KBM-7 (cell line): ENCODE measurements at regions not wholly inside any gene's neighbourhood (a gene's known extent, or its start where the extent isn't known, plus 50 kb on each side); places are given as distances from the start of the nearest gene placed in this dataset.
A peak's percentile ranks its signal among the peaks of the same experiment; 100 is the strongest.

Experiments used
- DNase-seq: peaks from one replicate; pipeline ENCODE4 v3.0.0-alpha.2; 2015
- in situ Hi-C: fragments of 300-500 bp; cut with MboI; formaldehyde crosslinking; loops from 2 replicates; pipeline ENCODE4 v1.14.3; 2020; ENCODE audit warnings: low sequenced_read_pairs, low pct_unique_long_range_greater_than_20kb, mixed read lengths

DNA sequence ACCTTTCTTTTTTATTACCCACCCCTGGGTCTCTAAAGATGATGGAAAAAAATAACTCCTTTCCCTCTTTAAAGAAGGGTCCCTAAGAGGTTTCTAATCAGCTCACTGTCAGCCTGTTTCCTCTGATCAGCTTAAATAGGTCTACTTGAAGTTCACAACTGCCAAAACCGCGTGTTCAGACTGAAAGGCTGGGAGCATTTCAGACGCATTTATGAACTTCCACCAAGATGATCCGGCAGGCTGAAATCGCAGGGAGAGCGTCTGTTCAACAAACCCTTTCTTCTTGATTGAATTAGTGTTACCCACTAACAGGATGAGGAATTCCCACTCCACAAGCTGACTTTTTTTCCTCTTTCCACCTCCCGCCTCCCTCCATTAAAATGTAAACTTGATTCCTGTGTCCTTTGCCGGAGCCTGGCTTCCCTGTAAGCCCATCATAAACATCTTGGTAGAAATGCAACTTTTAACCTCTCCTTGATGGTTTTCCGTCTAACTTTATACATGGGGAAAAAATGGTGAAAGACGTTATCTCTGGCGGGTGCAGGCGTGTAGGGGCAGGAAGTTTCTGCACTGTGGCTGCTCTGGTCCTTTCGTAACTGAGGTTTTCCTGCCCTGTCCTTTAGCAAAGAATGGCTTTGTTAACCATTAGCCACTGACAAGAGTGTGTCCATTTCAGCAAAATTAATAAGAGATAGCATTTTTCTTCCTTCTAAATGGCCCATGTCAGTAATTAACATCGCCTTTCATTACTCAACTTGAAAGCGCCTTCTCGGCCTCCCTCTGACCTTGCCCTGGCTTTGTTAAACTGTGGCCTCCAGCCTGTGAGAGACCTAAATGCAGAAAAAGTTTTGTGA is 130.7 kb downstream of the BAMBI start:
- DNase-seq, result no peak
- in situ Hi-C loops, result no loop called here

DNA sequence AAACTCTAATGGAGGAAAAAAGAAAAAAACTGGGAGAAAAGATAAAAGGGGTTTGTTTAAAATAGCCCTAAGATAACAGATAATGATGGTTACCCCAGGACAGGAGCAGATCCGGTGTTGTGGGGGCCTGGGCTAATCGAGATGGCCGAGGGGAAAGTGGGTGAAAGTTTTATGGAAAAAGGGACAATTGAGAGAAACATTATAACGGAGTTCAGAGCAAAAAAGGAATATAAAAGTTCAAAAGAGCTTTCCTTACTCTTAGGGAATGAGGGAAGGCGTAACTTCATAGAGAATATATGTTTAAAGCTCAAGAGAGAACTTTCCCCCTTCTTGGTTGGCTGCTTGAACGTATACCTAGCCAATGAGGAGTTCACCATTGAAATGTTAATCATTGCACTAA is 131.4 kb downstream of the BAMBI start:
- no peak for DNase-seq
- in situ Hi-C loops, result no loop called here

DNA sequence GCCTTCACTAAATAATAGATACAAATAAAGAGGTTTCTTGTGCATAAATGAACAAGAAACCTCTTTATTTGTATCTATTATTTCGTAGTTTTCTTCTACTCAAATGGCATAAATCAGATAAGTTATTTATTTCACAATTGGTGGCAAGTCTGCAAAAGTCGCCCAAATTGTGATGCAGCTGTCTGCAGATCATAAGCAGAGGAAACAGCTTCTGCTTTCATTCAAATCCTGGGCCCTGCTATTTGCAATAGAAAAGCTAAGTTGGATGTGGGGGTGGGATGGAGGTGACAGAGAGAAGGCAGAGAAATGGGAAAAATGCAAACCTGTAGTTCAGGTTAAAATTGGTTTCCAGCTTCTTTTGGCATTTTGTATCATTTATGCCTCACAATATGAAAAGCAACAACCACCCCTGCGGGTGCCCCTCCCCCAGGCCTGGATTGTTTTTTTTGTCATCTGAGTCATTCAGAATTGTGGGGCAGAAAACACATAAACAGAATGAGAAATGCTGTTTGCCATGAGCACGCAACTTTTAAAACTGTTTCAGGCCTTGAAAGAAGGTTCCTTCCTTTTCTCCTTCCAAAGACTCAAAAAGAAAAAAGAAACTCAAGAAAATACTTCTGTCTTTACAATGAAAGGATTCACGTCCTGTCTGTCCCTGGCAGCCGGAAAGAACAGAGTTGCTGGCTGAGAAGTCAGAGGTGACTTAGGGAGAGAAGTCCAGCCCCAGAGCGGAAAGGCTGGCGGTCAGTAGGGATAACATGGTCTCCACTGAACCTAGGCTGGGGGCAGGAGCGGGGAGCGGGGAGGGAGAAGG is 132.9 kb downstream of the BAMBI start:
- DNase-seq, result peak; percentile 32
- in situ Hi-C loops, result no loop called here

DNA sequence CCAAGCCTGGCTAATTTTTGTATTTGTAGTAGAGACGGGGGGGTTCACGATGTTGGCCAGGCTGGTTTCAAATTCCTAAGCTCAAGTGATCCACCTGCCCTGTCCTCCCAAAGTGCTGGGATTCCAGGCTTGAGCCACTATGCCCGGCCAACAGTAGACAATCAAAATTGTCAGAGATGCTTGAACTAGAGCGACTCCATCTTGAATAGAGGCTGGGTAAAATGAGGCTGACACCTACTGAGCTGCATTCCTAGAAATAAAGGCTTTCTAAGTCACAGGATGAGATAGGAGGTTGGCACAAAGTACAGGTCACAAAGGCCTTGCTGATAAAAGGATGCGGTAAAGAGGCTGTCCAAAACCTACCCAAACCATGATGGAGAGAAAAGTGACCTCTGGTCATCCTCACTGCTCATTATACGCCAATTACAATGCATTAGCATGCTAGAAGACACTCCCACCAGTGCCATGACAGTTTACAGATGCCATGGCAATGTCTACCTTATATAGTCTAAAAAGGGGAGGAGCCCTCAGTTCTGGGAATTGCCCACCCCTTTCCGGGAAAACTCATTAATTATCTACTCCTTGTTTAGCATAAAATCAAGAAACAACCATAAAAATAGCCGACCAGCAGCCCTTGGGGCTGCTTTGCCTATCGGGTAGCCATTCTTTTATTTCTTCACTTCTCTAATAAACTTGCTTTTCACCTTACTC is 134.5 kb downstream of the BAMBI start:
- in situ Hi-C loops, result no loop called here
- DNase-seq, result no peak

DNA sequence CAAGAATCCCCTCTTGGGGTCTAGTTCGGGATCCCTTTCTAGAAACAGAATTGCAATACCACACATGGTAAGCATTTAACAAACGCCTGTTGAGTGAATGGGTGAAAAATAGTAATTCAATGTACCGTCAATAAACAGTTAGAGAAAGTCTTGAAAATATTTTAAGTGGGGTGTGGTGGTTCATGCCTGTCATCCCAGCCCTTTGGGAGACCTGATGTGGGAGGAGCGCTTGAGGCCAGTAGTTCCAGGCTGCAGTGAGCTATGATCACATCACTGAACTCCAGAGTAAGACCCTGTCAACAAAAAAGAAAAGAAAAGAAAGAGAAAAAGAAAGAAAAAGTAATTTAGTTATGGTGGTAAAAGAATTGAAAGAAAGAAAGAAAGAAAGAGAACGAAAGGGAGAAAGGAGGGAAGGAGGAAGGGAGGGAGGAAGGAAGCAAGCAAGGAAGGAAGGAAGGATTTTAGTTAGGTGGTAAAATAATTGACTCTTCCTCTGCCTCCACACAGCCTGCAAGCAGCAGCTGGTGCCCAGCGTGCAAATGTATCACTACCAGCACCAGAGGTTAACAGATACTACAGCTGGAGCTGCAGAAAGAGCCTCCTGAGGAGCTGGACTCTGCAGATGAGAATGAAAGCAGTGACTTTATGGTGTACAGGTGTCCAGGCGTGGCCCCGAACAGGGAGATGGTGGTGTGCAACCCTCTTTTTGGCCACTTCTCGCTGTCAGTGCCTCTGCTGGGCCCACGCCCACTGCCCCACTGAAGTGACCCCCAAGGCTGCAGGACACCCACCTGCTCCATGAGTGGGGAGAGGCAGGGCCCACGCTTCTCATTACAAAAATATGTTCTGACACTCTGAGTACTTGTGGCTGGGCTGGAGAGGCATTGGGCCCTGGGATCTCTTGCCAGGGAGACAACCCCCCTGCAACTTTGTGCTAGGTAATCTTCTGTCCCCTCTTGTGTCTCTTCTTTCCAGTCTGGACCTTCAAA is 135.4 kb downstream of the BAMBI start:
- in situ Hi-C loops, result no loop called here
- no peak for DNase-seq

DNA sequence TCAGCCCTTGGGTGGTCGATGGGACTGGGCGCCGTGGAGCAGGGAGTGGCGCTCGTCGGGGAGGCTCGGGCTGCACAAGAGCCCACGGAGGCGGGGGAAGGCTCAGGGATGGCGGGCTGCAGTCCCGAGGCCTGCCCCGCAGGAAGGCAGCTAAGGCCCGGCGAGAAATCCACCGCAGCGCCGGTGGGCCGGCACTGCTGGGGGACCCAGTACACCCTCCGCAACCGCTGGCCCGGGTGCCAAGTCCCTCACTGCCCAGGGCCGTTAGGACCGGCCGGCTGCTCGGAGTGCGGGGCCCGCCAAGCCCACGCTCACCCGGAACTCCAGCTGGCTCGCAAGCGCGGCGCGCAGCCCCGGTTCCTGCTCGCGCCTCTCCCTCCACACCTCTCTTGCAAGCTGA is 138.4 kb downstream of the BAMBI start:
- no peak for DNase-seq
- in situ Hi-C loops, result no loop called here

DNA sequence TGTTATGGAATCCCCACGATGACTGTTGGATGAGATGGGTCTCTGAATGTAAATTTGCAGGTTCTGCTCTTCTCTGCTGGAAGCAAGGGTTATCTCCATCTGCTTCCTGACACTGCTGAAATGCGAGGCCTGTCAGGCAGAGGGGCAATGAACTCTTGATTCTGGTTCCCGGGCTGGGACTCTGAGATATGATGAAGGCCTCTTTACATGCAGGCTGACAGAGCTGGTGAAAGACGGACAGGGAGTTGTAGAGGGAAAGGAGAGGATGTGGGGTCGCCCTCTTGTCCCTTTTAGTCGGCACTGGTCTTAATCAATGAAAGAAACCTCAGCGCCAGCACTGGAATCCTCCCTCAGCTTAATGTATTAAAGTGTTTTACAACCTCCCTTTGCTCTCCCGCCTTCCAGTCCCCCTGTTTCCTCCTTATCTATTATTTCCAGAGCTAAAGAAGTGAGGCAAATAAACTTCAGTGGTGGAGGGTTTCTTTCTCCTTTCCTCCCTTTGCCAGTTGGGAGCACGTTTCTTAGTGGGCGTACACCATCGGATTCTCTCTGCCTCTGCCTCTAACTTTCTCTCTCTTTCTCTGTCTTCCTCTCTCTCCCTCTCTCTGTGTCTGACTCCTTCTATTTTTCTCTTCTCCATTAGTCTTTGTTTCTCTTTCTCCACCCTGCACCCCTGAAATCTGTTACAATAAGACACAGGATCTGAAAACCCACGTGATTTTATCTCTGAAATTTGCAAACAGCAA is 145.6 kb downstream of the BAMBI start:
- in situ Hi-C loops, result no loop called here

DNA sequence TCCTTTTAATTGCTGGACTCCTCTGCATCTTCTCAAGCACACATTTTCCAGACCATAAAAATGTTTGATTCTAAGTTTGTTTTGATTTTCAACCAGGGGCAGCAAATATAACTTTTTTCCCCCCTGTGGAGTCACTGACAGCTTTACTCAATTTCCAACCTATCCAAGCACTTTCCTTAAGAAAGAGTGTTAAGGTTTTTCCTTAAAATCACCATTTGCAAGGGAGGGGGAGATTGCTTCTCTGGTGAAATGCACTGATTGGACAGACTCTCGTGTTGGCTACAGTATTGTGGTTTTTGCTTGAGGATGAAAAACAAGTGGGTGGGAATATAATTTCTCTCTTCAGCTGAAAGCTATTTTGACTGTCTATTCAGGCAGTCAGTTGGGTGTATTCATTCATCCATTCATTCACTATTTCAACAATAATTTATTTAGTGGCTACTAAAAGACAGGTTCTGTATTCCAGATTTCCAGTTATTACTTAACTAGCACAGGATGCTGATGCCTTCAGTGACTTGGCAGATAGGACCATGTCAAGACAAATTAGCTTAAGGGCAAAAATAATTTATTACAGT is 146.3 kb downstream of the BAMBI start:
- in situ Hi-C loops, result no loop called here
- no peak for DNase-seq

More for the DNA sequence above, 145.6 kb downstream of the BAMBI start:
- no peak for DNase-seq

DNA sequence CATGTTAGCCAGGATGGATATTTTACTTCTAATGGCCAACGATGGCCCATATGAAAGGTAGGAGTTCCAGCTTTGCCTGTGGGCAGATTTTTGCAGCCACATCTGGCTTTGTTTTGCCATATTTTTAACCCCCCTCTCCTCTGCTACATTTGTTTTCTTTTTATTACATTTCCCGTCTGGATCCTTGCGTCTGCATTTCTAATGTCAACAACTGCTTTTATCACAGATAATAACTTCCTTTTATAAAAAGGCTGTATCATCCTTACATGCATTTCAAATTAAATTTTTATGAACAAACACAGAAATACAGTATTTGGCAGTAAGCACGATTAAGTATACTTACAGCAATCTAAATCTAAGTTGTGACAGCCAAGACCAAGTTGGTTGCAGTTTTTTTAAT is 156.0 kb downstream of the BAMBI start:
- no peak for DNase-seq
- in situ Hi-C loops, result no loop called here

DNA sequence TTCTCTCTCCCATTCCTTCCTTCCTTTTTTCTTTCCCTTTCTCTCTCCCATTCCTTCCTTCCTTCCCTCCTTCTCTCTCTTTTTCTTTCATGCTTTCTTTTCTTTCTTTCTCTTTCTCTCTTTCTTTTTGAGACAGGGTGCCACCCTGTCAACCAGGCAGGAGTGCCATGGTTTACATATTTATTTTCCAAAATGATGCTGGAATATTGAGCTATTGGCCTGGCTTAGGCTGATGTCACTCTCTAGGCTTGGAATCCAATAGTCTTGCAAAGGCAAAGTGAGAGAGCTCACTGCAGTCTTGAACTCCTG is 159.1 kb downstream of the BAMBI start:
- DNase-seq, result no peak
- in situ Hi-C loops, result no loop called here

DNA sequence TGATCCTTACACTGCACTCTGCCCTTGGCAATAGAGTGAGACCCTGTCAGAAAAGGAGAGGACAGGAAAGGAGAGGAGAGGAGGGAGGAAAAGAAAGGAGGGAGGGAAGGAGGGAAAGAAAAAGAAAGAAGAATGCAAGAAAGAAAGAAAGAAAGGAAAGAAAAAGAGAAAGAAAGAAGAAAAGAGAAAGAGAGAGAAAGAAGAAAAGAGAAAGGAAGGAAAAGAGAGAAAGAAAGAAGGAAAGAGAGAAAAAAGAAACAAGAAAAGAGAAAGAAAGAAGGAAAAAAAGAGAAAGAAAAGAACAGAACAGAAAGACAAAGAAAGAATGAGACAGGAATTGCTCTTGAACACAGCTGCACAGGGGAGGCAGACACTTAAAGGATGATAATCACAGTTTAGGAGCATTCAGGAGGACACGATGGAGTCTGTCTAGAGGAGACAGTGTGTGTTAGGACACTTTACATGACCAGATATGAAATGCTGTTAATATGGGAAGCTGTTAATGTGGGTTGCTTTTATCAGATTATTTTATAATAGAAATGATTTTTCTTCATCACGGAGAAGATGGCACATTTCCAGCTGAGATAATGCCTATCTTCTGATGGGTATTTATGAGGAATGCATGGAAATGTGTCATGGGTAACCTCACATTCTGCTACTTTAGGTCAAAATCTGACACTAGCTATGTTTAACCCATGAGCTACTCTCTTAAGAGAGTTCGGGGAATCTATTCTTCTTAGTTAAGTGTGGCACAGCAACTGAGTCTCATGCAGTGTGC is 160.5 kb downstream of the BAMBI start:
- no peak for DNase-seq
- in situ Hi-C loops, result no loop called here

DNA sequence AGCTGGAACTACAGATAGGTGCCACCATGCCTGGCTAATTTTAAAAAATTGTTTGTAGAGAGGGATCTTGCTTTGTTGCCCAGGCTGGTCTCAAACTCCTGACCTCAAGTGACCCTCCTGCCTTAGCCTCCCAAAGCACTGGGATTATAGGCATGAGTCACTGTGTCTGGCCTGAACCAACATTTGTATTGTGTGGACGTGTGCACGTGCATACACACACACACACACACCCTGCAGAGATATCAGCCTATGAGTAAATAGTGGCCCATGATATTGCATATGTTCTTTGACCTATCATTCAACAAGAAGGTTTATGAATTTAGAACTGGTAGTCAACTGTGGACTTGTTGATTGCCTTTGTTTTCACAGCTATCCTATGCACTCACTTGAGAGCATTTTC is 161.6 kb downstream of the BAMBI start:
- in situ Hi-C loops, result no loop called here
- DNase-seq, result no peak

DNA sequence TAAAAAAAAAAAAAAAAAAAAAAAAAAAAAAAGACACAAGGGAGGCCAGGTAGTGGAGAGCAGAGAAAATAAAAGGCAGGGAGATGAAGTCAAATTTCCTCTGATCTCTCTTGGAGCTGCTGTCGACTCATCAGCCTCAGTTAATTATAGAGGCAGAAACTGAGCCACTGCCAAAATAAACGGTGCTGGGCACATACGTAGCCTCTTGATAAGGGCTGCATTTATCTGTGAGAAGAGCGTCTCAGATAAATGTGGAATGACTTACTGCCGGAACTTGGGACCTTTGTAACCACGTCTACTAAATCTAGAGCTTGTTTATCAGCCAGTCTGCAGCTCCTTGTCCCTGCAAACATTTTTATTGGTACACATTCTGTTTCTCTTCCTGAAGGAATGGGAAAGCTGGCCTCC is 162.3 kb downstream of the BAMBI start:
- in situ Hi-C loops, result no loop called here
- DNase-seq, result no peak

DNA sequence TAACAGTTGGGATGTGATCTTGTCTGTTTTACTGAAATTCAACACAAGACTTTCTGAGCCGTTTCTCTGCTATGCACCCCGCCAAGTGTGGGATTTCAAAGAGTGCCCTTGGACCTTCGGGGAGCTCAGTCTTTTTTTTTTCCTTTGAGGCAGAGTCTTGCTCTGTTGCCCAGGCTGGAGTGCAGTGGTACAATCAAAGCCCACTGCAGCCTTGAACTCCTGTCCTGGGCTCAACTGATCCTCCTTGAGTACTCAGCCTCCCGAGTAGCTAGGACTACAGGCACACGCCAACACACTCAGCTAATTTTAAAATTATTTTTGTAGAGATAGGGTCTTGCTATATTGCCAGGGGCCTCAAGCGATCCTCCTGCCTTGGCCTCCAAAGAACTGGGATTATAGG is 162.9 kb downstream of the BAMBI start:
- in situ Hi-C loops, result no loop called here
- DNase-seq, result no peak

DNA sequence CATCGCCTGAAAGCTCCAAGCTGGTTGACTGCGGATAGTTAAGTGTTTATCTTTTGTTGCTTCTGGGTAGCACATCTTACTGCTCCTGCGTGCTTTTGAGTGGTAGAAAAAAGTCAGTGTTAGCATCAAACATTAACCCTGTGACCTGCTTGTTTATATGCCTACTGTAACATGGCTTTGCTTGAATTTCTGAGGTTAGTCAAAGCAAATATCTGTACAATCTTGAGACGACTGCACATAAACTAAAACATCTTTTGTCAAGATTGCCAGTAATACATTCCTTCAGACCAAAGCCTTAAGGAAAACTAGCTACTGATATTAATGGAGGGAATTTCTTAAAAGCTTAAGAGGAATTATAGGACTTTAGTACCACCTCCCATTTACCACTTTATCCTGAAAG is 163.7 kb downstream of the BAMBI start:
- DNase-seq, result no peak
- in situ Hi-C loops, result no loop called here

DNA sequence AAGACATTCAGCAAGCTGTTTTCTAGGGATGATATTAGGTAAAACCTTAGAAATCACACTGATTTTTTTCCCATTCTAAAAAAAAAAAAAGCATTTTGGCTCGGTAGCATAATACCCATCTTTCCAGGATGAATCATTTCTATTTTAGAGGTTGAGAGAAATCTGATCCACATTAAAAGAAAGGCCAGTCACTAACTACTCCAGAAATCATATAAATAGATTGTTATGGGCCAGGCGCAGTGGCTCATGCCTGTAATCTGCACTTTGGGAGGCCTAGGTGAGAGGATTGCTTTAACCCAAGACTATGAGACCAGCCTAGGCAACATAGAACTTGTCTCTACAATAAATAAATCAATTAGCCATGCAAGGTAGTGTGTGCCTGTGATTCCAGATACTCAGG is 164.3 kb downstream of the BAMBI start:
- in situ Hi-C loops, result no loop called here
- DNase-seq, result no peak

DNA sequence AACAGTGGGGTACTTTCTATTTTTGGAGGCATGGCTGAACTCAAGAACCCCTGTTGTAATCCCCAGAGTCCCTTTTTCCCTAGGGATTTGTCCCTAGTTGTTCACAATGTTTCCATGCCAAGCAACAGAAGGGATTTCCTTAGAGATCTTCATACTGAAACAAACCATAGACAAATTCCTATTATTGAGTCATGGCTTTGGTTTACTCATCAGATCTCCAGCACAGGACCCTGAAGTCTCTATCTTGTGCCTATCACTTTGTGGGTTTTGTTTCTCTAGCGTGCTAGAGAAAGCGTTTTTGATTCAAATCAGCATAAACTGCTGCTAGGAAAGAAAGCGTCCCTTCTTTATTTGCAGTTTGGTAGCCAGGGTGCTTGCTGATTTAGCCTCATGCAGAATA is 165.0 kb downstream of the BAMBI start:
- in situ Hi-C loops, result no loop called here
- no peak for DNase-seq
